HG03039 (cell line): ENCODE measurements at regions not wholly inside any gene's neighbourhood (a gene's known extent, or its start where the extent isn't known, plus 50 kb on each side); places are given as distances from the start of the nearest gene placed in this dataset.
A peak's percentile ranks its signal among the peaks of the same experiment; 100 is the strongest.

Source experiments
- ATAC-seq: cut with Tn5 transposase; IDR thresholded peaks from one replicate; pipeline ENCODE4 v1.9.1; 2021; ENCODE audit warnings: mild to moderate bottlenecking, moderate library complexity; ENCODE audit not compliant: unreplicated experiment

GRCh38 chr6:127641905-127642304 is 64.9 kb downstream of the C6orf58 start:
- ATAC-seq = peak; percentile 73
